NCI-H2029 treated with DMSO at 0.1 percent for 48 hours (cell line): ENCODE measurements at regions not wholly inside any gene's neighbourhood (a gene's known extent, or its start where the extent isn't known, plus 50 kb on each side); places are given as distances from the start of the nearest gene placed in this dataset.

Experiments used
- DNase-seq: peaks from one replicate; lab custom pipeline; 2025; lab: John Stamatoyannopoulos, UW

DNA sequence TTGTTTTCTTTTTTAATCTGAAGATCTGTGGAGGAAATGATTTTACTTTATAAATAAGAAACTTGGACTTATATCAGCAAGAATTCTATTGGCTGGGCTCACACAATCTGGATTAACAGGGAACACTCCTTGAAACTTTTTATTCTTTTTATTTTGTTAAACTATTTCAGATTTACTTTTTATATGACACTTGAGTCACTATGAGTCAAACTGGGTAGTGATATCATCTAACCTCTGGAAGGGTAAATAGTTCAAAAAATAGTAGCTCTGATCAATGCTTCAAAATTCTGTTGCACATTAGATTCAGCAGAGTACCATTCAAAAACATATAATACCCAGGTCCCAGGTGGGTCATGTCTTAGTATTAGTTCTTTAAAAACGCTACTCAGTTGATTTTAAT is 55.1 kb upstream of the NBEA start:
- DNase-seq, result no peak
